H1 (cell line): ENCODE measurements at regions not wholly inside any gene's neighbourhood (a gene's known extent, or its start where the extent isn't known, plus 50 kb on each side); places are given as distances from the start of the nearest gene placed in this dataset.

Source experiments
- CTCF ChIA-PET: fragments of 300-600 bp; sonication (Branson Sonifier 250); formaldehyde crosslinking; loops from one replicate; lab custom pipeline; 2021; ENCODE audit not compliant: partially characterized antibody; lab: Charles Lee
- POLR2A ChIA-PET: fragments of 300-600 bp; sonication (Branson Sonifier 250); formaldehyde crosslinking; loops from one replicate; lab custom pipeline; 2021; ENCODE audit warnings: inconsistent platforms; ENCODE audit not compliant: partially characterized antibody; lab: Charles Lee
- DNase-seq, 2 experiments: peaks; one replicate each; pipeline versions ENCODE4 v3.0.0 to v3.0.0-alpha.2; 2010 to 2022; ENCODE audit warnings: low spot score in 2 of 2, low read depth in 1 of 2, mixed read lengths in 1 of 2
- FAIRE-seq: peaks from 2 replicates; lab custom pipeline; 2011; peaks lifted over from hg19 to GRCh38; lab: Jason Lieb, UNC
- H2AFZ ChIP-seq: 2 replicates; pipeline ENCODE4 v1.8.1; 2012; ENCODE audit warnings: low read length, inconsistent platforms
- H2AK5ac ChIP-seq: 2 replicates; pipeline ENCODE4 v1.6.1; 2013; ENCODE audit warnings: low read depth, low read length
- H2BK120ac ChIP-seq: replicated peaks from 2 replicates; pipeline ENCODE3; 2013; ENCODE audit warnings: low read depth, low read length, inconsistent platforms
- H2BK12ac ChIP-seq: 2 replicates; pipeline ENCODE4 v1.6.1; 2013; ENCODE audit warnings: low read depth, low read length
- H2BK15ac ChIP-seq: 2 replicates; pipeline ENCODE4 v1.6.1; 2013; ENCODE audit warnings: low read length
- H2BK20ac ChIP-seq: 2 replicates; pipeline ENCODE4 v1.6.1; 2013; ENCODE audit warnings: low read length
- H2BK5ac ChIP-seq: 2 replicates; pipeline ENCODE4 v1.6.1; 2013; ENCODE audit warnings: low read depth, low read length
- H3K14ac ChIP-seq: 2 replicates; pipeline ENCODE4 v1.6.1; 2013; ENCODE audit warnings: inconsistent platforms; ENCODE audit not compliant: insufficient read length
- H3K18ac ChIP-seq: 2 replicates; pipeline ENCODE4 v1.6.1; 2013; ENCODE audit warnings: low read length; ENCODE audit errors: extremely low read depth
- H3K23ac ChIP-seq: 2 replicates; pipeline ENCODE4 v1.6.1; 2013; ENCODE audit warnings: inconsistent platforms; ENCODE audit not compliant: insufficient read length
- H3K23me2 ChIP-seq: 2 replicates; pipeline ENCODE4 v1.6.1; 2013; ENCODE audit warnings: low read depth, low read length
- H3K27ac ChIP-seq: 2 replicates; pipeline ENCODE4 v1.6.1; 2011; ENCODE audit warnings: low read depth, low read length, inconsistent platforms
- H3K27me3 ChIP-seq, 4 experiments: replicated peaks in 1 of 4; 1 replicate in 1 of 4; 2 replicates in 3 of 4; pipeline versions ENCODE4 v1.6.1 to v1.8.1; 2011 to 2013; ENCODE audit warnings: low read length in 3 of 4, mild to moderate bottlenecking in 3 of 4, inconsistent platforms in 2 of 4, mixed read lengths in 2 of 4, moderate library complexity in 1 of 4; ENCODE audit not compliant: control insufficient read depth in 3 of 4, insufficient read depth in 3 of 4; ENCODE audit errors: extremely low read depth in 1 of 4
- H3K36me3 ChIP-seq, 4 experiments: 2 replicates each; pipeline versions ENCODE4 v1.6.1 to v1.8.1; 2011 to 2013; ENCODE audit warnings: mild to moderate bottlenecking in 4 of 4, low read length in 3 of 4, moderate library complexity in 2 of 4, control low read depth in 1 of 4, inconsistent platforms in 1 of 4; ENCODE audit not compliant: insufficient read depth in 4 of 4, control insufficient read depth in 2 of 4
- H3K4ac ChIP-seq: replicated peaks from 2 replicates; pipeline ENCODE3; 2013; ENCODE audit warnings: low read length, low read depth, mixed read lengths, inconsistent platforms; ENCODE audit not compliant: insufficient read length
- H3K4me1 ChIP-seq, 4 experiments: replicated peaks in 1 of 4; 1 replicate in 1 of 4; 2 replicates in 3 of 4; pipeline versions ENCODE4 v1.6.1 to v1.8.1; 2011 to 2013; ENCODE audit warnings: low read length in 3 of 4, inconsistent platforms in 2 of 4, mixed read lengths in 1 of 4; ENCODE audit not compliant: insufficient read depth in 4 of 4, control insufficient read depth in 3 of 4
- H3K4me2 ChIP-seq, 2 experiments: 2 replicates each; pipeline versions ENCODE4 v1.6.1 to v1.8.1; 2011 to 2013; ENCODE audit warnings: low read depth in 2 of 2, low read length in 2 of 2, control low read depth in 1 of 2, inconsistent platforms in 1 of 2, mild to moderate bottlenecking in 1 of 2; ENCODE audit not compliant: insufficient read depth in 1 of 2
- H3K4me3 ChIP-seq, 4 experiments: fragments of 200-600, 300-600 bp in 1 of 4; sonication (generic), shearing (Covaris generic), sonication (Bioruptor Twin) in 1 of 4; 2 replicates each; pipeline versions ENCODE4 v1.5.1 to v1.8.1; 2011 to 2016; ENCODE audit warnings: low read length in 4 of 4, low read depth in 3 of 4, control low read depth in 2 of 4, inconsistent platforms in 2 of 4, mild to moderate bottlenecking in 2 of 4, mixed read lengths in 1 of 4, moderate library complexity in 1 of 4; ENCODE audit not compliant: insufficient read depth in 2 of 4; ENCODE audit errors: extremely low read depth in 1 of 4
- H3K56ac ChIP-seq: replicated peaks from 2 replicates; pipeline ENCODE3; 2013; ENCODE audit warnings: low read depth, mild to moderate bottlenecking, mixed read lengths, low read length, inconsistent platforms; ENCODE audit not compliant: insufficient read length
- H3K79me1 ChIP-seq: 2 replicates; pipeline ENCODE4 v1.6.1; 2013; ENCODE audit warnings: low read depth, low read length, control low read depth
- H3K79me2 ChIP-seq, 2 experiments: 2 replicates each; pipeline versions ENCODE4 v1.6.1 to v1.8.1; 2012 to 2013; ENCODE audit warnings: low read length in 2 of 2, mild to moderate bottlenecking in 2 of 2, inconsistent platforms in 1 of 2; ENCODE audit not compliant: insufficient read depth in 2 of 2, control insufficient read depth in 1 of 2
- H3K9ac ChIP-seq, 4 experiments: replicated peaks in 1 of 4; 1 replicate in 1 of 4; 2 replicates in 3 of 4; pipeline versions ENCODE4 v1.6.1 to v1.8.1; 2011 to 2013; ENCODE audit warnings: low read depth in 3 of 4, low read length in 3 of 4, control low read depth in 2 of 4, mild to moderate bottlenecking in 2 of 4, moderate library complexity in 2 of 4, inconsistent platforms in 1 of 4; ENCODE audit errors: extremely low read depth in 1 of 4
- H3K9me3 ChIP-seq, 2 experiments: 2 replicates each; pipeline versions ENCODE4 v1.6.1 to v1.8.1; 2012 to 2013; ENCODE audit warnings: mild to moderate bottlenecking in 2 of 2, moderate library complexity in 2 of 2, control low read depth in 1 of 2, inconsistent platforms in 1 of 2, low read depth in 1 of 2, low read length in 1 of 2, mixed read lengths in 1 of 2; ENCODE audit not compliant: insufficient read depth in 2 of 2
- H4K20me1 ChIP-seq, 2 experiments: replicated peaks in 1 of 2; 2 replicates each; pipeline versions ENCODE3 to v1.8.1; 2011 to 2013; ENCODE audit warnings: inconsistent platforms in 2 of 2, low read length in 2 of 2, mild to moderate bottlenecking in 1 of 2; ENCODE audit not compliant: insufficient read depth in 2 of 2, control insufficient read depth in 1 of 2
- H4K5ac ChIP-seq: 2 replicates; pipeline ENCODE4 v1.6.1; 2013; ENCODE audit warnings: low read length, low read depth, mixed read lengths, inconsistent platforms; ENCODE audit not compliant: insufficient read length
- H4K8ac ChIP-seq: 2 replicates; pipeline ENCODE4 v1.8.0; 2013; ENCODE audit warnings: mild to moderate bottlenecking, moderate library complexity, low read length, inconsistent platforms; ENCODE audit not compliant: insufficient read depth; ENCODE audit errors: extremely low read depth
- H4K91ac ChIP-seq: replicated peaks from 2 replicates; pipeline ENCODE3; 2013; ENCODE audit warnings: low read length, mixed read lengths, inconsistent platforms; ENCODE audit not compliant: insufficient read length
- ASH2L ChIP-seq: fragments of 200-600, 300-600 bp; sonication (generic); IDR thresholded peaks from one replicate; pipeline ENCODE4 v1.7.1; 2017; ENCODE audit warnings: low read length
- CBX8 ChIP-seq: fragments of 300-800, 300-1000 bp; sonication (generic); IDR thresholded peaks from 2 replicates; pipeline ENCODE4 v1.7.1; 2016; ENCODE audit warnings: low read depth, low read length, borderline replicate concordance
- CREB1 ChIP-seq: IDR thresholded peaks from 2 replicates; pipeline ENCODE4 v1.6.1; 2012; ENCODE audit warnings: inconsistent platforms
- CTBP2 ChIP-seq: IDR thresholded peaks from 2 replicates; pipeline ENCODE4 v1.7.0; 2011; ENCODE audit warnings: borderline replicate concordance, mild to moderate bottlenecking, moderate library complexity, mixed read lengths, low read length; ENCODE audit not compliant: insufficient read depth, insufficient read length
- EGR1 ChIP-seq: IDR thresholded peaks from 2 replicates; pipeline ENCODE4 v1.6.1; 2011; ENCODE audit warnings: low read depth, low read length, borderline replicate concordance
- EZH2 ChIP-seq: fragments of 200-600 bp; sonication (generic); IDR thresholded peaks from 2 replicates; pipeline ENCODE4 v1.7.1; 2012; ENCODE audit warnings: low read depth, mild to moderate bottlenecking, moderate library complexity, low read length, inconsistent platforms; ENCODE audit not compliant: severe bottlenecking
- GTF2F1 ChIP-seq: IDR thresholded peaks from 2 replicates; pipeline ENCODE4 v1.6.1; 2012; ENCODE audit warnings: low read depth, low read length, improper control_type of control experiment, borderline replicate concordance
- HDAC2 ChIP-seq, 2 experiments: fragments of 300-600 bp in 1 of 2; sonication (generic) in 1 of 2; IDR thresholded peaks; 2 replicates each; pipeline ENCODE4 v1.6.1; 2011 to 2012; ENCODE audit warnings: low read depth in 2 of 2, low read length in 2 of 2, mild to moderate bottlenecking in 2 of 2, moderate library complexity in 2 of 2, borderline replicate concordance in 1 of 2, inconsistent platforms in 1 of 2
- NANOG ChIP-seq: IDR thresholded peaks from 2 replicates; pipeline ENCODE4 v1.6.1; 2011; ENCODE audit warnings: low read length, low read depth, mild to moderate bottlenecking, inconsistent platforms; ENCODE audit not compliant: insufficient read depth, poor library complexity, severe bottlenecking
- SRF ChIP-seq: IDR thresholded peaks from 2 replicates; pipeline ENCODE4 v1.6.1; 2011; ENCODE audit warnings: mild to moderate bottlenecking, low read depth, low read length, moderate library complexity
- TBP ChIP-seq: IDR thresholded peaks from 2 replicates; pipeline ENCODE4 v1.6.1; 2011; ENCODE audit warnings: low read depth, low read length, improper control_type of control experiment
- ZNF274 ChIP-seq: IDR thresholded peaks from 2 replicates; pipeline ENCODE4 v1.7.0; 2012; ENCODE audit warnings: low read length, borderline replicate concordance; ENCODE audit errors: extremely low read depth
- TF ChIP-seq, protein P1 (sequence below), 3 experiments: IDR thresholded peaks; 1 replicate in 2 of 3; 2 replicates in 1 of 3; pipeline versions ENCODE4 v1.5.1 to v1.6.1; 2011; ENCODE audit warnings: low read length in 3 of 3, mild to moderate bottlenecking in 3 of 3, inconsistent platforms in 2 of 3, low read depth in 1 of 3, moderate library complexity in 1 of 3; ENCODE audit not compliant: insufficient read depth in 1 of 3; ENCODE audit errors: control extremely low read depth in 1 of 3

DNA sequence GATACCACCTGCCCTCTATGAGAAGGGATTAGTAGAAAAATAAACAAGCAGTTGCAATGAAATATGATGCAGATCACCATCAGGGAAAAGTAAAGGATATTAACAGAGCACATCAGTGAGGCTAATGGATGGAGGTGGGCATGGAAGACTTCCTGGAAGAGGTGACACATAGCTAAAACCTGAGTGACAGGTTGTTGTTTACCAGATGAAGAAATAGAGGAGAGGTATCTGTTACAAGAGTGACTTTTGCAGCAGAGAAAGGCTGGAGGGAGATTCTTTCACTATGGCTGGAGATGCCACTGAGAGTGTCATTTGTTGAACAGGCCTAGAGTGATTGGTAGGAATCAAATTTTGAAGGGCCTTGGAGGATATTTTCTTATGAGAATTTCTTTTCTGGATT lies 646.2 kb downstream of the GATA3 start:
- Histone ChIP-seq H2BK15ac (no peak overlapping the region), H3K79me2 (no peaks in the 10 kb centered on the region), H3K9ac (no peak overlapping the region), H2AFZ (no peak overlapping the region), H3K36me3 (no peaks in the 10 kb centered on the region), H2BK5ac (no peak overlapping the region), H4K20me1 (no peaks in the 10 kb centered on the region), H3K27ac (no peak overlapping the region), H3K4me2 (no peak overlapping the region), H3K23ac (no peak overlapping the region), H3K18ac (no peak overlapping the region), H4K8ac (no peak overlapping the region), H3K4ac (no peak overlapping the region), H3K9me3 (no peaks in the 10 kb centered on the region), H4K91ac (no peak overlapping the region), H3K14ac (no peak overlapping the region), H2BK12ac (no peak overlapping the region), H4K5ac (no peak overlapping the region), H3K27me3 (peaks cover 0 to 2% (median 0%) of the 10 kb centered on the region in 4 experiments; a peak in 1 of 7 replicates), H2BK120ac (no peak overlapping the region), H3K4me3 (no peak overlapping the region), H2AK5ac (no peak overlapping the region), H3K23me2 (no peaks in the 10 kb centered on the region), H2BK20ac (no peak overlapping the region), H3K4me1 (peaks cover 0 to 5% (median 0%) of the 10 kb centered on the region in 4 experiments; a peak in 1 of 7 replicates), H3K56ac (no peak overlapping the region), H3K79me1 (no peaks in the 10 kb centered on the region)
- DNase-seq (no peak), FAIRE-seq (no peak)
- ChIA-PET POLR2A (no interaction called here), CTCF (interaction anchor here (0.8 kb wide), 1 partner anchor 187 kb away, joined by 3 read pairs; no protein-coding TSS in a partner anchor)
- TF ChIP-seq CBX8 (no peak), TBP (no peak), EGR1 (no peak), CTBP2 (no peak), ZNF274 (no peak), NANOG (no peak), ASH2L (no peak), HDAC2 (IDR thresholded peaks at IDR 0.05; ENCODE audit: borderline replicate concordance in 1 of 2, low read depth in 2 of 2, low read length in 2 of 2) (no peak), EZH2 (no peak), CREB1 (no peak), GTF2F1 (no peak), SRF (no peak)
- TF ChIP-seq, protein P1, sequence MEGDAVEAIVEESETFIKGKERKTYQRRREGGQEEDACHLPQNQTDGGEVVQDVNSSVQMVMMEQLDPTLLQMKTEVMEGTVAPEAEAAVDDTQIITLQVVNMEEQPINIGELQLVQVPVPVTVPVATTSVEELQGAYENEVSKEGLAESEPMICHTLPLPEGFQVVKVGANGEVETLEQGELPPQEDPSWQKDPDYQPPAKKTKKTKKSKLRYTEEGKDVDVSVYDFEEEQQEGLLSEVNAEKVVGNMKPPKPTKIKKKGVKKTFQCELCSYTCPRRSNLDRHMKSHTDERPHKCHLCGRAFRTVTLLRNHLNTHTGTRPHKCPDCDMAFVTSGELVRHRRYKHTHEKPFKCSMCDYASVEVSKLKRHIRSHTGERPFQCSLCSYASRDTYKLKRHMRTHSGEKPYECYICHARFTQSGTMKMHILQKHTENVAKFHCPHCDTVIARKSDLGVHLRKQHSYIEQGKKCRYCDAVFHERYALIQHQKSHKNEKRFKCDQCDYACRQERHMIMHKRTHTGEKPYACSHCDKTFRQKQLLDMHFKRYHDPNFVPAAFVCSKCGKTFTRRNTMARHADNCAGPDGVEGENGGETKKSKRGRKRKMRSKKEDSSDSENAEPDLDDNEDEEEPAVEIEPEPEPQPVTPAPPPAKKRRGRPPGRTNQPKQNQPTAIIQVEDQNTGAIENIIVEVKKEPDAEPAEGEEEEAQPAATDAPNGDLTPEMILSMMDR (IDR thresholded peaks at IDR 0.05; ENCODE audit: control extremely low read depth in 1 of 3, insufficient read depth in 1 of 3, low read depth in 1 of 3, low read length in 3 of 3) = no peak
